HG02885 (cell line): ENCODE measurements at regions not wholly inside any gene's neighbourhood (a gene's known extent, or its start where the extent isn't known, plus 50 kb on each side); places are given as distances from the start of the nearest gene placed in this dataset.
"Not testable (repeated sequence)": the region's sequence is repeated elsewhere in the genome, so short reads cannot be mapped to it uniquely, and the experiment has no call there.

Experiments used
- ATAC-seq: cut with Tn5 transposase; IDR thresholded peaks from one replicate; pipeline ENCODE4 v1.9.1; 2021; ENCODE audit warnings: mild to moderate bottlenecking; ENCODE audit not compliant: unreplicated experiment, poor library complexity

DNA sequence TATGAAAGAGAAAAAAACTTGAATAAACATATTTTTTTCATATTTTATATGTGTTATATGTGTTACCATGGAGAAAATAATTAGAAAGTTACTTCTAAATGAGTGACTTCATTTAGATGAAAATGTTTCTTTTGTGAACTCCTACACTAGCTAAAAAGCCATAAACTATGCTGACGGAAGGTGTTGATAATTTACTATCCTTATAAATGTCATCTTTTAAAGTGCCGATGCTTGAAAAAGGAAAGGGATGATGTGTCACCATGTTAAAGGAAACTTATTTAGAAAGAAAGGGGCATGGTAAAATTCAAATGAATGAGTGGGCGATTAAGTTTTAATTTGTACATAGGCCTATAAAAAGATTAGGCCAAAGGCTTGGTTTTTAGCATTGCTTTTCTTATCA is 133.8 kb downstream of the SPRY1 start:
- no peak for ATAC-seq

DNA sequence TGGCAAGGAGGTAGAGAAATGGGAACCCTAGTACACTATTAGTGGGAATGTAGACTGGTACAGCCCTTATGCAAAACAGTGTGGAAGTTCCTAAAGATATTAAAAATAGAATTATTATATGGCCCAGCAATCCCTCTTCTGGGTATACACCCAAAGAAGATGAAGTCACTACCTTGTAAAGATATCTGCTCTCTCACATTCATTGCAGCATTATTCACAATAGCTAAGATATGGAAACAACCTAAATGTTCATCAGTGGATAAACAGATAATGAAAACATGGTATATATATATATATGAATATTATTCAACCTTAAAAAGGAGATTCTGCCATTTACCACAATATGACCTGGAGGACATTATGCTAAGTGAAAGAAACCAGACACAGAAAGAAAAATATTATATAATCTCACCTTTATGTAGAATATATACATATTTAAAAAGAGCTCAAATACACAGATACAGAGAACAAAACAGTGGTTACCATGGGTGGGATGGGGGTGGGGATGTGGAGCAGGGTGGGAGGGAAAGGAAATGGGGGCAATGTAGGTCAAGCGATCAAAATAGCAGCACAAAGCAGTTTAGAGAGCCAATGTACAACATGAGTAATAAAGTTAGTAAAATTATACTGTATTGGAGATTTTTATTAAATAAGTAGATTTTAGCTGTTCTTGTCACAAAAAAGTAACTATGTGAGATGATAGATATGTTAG is 138.6 kb downstream of the SPRY1 start:
- ATAC-seq: no peak

DNA sequence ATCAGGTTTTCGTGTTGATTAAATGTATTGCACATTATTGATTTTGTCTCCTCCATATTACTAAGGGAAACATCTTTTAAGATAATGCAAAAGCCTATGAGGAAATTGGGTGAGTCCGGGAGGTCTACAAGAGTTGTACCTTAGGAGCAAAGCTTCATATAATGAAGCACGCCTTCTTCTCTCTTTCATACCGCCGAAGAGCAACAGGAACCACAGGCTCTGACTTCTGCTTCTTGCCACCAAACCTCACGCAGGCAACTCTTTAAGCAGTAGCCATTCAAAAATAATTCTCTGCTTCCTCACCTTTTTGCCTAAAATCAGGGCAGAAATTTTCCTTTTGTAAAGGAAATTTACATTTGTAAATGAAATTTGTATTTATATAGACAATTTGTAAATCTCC is 139.6 kb downstream of the SPRY1 start:
- ATAC-seq: no peak

DNA sequence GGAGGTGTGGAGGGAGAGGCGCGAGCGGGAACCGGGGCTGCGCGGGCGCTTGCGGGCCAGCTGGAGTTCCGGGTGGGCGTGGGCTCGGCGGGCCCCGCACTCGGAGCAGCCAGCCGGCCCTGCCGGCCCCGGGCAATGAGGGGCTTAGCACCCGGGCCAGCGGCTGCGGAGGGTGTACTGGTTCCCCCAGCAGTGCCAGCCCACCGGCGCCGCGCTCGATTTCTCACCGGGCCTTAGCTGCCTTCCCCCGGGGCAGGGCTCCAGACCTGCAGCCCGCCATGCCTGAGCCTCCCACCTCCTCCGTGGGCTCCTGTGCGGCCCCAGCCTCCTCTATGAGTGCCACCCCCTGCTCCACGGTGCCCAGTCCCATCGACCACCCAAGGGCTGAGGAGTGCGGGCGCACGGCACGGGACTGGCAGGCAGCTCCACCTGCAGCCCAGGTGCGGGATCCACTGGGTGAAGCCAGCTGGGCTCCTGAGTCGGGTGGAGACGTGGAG is 141.4 kb downstream of the SPRY1 start:
- ATAC-seq: not testable (repeated sequence)

DNA sequence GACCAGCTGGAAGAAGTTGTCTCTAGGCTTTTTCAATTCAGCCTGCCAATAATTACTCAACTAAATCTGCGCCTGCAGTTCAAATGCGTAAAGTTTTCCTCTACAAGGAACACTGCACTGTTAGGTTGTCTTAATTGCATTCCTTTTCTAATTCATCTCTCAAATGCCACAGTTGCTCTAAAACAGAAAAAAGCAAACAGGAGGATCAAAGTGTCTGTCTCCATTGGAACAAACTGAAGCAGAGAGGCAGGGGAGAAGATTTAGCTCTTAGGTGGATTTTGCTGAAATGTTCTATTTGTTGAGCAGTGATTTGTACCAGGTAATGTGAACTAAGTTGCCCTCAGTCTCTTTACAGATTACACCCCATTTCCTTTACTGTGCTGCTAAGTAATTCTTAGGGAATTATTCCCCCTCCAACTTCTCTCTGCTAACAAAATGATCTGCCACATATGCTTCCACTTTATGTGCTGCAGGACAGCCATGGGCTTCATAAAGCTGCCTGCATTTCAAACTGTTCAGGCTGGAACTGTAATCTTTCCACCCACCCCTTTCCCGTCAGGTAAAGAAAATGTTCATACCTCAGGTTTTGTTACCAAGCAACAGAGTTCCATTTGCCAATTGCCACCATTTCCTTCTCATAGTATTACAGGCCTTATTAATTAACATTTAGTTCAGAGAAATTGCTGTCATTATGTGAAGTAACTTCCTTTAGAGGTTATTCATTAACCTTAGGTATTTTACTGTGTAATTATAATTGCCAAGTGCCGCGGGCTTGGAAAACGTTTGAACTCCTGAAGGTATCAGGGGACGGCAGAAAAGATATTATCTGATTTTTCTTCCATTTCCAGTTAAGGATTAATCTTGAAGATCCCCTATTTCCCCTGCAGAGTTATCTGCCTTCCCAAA is 149.3 kb downstream of the SPRY1 start:
- ATAC-seq: no peak

DNA sequence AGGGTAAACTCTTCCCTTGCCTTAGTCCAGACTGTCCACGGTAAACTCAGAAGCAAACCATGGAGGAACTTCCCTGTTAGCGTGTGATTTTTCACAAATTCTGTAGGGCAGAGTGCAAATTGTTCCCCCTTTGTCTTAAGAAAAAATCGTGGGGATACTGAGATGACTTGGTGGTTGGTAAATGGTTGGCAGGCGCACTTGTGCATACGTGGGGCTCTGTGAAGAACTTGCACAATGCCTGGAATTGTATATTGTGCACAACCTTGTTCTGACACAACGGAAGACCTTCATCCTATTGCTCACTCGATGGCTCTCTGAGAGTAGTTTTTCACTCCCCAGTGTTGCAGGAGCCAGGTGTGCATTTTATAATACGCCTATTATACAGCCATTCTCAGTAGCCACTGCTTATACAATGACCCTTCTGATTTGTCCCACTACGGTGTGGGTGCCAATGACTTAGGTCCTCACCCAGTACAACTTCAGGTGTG is 150.0 kb downstream of the SPRY1 start:
- no peak for ATAC-seq

DNA sequence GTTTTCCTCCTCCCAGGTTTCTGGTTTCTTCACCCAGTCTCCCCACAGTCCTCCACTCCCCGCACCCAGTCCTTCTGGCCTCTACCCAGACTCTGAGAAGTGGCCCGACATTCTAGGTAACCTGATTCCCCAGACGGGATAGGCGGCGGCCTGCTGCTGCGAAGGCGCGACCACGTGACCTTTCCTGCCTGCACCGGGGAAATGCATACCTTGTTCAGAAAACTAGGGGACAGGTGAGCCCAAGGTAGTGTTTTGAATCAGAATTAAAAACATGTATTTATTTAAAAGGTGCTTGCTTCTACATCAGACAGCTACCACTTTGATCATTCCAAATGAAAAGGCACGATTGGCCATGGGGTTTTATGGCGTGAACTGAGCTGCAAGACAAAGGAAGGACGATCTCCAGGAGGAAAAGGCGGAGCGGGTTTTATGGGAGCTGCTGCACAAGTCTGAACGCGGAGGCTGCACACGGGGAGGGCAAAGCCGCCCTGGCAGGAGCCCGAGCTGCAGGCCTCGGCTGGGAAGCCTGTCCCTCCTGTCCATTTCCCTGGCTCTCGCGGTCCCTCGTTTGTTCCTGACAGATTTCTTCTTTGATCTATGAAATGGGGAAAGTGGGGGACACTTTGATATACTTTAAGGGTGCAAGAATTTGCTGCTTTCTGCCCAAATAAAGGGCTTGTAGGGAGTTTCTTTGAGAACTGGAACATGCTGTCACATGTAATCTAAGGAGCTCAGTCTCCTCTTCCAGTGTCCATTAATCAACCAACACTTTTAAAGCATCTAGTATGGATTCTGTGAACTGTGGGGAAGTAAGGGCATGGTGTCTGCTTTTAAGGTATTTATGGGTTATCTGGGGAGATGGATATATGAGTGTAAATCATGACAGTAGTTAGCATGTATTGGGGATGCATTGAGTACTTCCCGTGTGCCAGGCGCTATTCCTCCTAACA is 150.9 kb downstream of the SPRY1 start:
- no peak for ATAC-seq

DNA sequence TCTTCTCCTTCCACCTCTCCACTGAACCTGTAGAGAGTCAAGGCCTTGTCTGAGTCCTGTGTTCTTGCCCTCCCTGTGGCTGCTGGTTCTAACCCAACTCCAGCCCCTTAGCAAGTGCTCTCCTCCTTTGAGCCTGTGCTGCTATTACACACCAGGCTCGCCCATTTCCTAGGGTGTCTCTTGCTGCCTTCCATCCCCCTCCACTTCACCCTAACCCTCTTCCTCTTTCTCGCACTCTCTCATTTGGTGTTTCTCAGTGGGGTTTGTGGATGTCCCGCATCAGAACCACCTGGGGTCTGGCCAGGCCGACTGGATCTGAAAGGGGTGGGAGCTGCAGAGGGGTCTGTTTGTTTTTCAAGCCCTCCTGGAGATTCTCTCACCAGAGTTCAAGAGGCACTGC is 156.7 kb downstream of the SPRY1 start:
- ATAC-seq: no peak

DNA sequence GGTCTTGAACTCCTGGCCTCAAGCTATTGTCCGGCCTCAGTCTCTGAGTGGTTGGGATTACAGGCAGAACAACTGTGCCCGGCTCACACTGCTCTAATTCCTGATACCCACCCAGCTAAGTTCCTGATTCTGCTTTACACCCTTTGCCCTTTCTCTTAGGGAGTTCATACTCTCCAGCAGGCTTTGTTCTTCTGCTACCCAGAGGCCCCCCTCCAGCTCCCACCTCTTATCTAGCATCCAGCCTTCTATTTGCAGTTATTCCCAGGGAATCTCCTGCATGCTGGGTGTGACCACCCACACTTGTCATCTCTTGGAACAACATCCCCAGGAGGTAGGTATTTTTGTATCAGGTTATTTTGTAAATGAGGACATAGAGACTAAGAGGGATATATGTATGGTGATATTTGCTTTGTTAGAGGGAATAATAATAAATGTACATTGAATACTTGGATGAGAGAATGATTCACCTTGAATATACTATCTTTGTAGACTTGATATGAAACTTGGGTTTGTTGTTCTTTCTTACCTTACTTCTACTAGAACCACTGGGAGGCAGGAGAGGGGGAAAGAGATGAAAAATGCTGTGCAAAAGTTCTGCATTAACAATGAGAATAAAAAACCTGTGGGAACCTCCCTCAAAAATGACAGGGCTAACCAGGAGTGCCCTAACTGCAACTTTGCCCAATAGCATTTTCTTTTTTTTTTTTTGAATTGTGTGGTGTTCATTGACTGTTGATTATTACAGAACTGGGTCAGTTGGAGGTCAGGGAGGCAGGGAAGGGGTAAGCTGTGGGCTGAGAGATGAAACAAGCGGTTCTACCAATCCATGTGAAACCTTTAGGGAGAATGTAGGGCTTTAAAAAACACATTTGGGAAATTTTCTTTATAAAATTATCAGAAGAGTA is 157.4 kb downstream of the SPRY1 start:
- ATAC-seq: no peak

DNA sequence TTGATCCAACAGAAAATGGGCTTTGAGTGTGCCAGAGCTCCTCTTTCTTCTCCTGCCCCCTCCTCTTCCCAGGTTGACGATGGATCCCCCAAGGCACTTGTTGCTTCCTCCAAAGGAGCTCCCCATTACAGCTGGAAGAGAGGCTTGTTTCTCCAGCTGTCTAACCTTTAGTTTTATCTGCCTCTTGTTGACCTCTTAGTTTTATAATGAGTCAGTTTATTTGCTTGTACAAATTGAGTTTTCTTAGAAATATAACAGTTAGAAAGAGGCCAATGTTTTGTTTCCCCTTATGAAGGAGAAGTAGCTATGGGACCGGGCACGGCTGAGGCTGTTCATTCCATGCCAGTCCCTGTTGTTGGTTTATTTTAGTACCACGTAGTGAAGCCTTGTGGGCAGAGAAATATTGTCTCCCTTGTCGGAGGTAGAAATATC is 158.2 kb downstream of the SPRY1 start:
- no peak for ATAC-seq

DNA sequence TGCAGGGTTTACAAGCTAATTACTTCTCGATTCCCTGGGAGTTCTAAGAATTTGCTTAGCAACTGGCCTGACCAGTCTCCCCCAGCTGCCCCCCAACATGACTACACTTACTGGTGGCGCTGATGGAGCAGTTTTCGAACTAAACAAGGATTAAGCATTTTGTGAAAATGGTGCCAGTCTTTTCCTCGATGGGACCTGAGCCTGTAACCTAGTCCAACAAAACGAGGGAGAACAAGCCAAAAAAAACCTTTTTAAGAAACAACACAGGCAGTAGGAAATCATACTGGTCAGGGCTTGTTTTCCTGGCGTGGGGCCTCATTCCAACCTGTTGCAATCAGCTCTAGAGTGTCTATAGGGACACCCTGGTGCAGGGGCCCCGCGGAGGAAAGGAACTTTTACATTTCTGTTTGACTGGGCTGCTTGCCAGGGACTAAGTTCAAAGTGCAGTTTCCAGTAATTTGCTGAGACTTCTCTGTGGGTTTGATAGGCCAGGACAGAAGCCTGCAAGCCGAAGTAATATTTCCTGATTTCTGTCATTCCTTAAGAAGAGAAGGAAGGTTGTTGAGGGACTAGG is 158.7 kb downstream of the SPRY1 start:
- ATAC-seq: no peak

DNA sequence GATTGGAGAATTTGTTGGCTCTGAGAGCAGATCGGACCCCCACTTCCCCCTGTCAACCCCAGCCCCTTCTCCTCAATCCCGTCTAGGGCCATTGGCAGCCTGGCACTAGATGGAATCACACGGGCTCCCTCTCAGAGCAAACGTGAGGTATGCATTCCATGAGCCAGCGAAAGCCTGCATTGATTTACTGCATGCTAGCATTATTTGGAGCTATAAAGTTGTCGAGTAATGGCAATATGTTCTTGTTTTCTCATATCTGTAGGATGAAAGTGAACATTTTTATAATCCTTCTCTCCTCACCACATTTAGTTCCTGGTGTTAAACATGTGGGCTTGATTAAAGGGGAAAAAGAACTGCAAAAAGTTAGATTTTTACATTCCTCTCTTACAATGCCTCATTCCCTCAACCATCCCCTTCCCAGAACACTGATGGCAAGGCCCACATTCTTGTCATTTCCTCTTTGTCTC is 159.2 kb downstream of the SPRY1 start:
- ATAC-seq: no peak

DNA sequence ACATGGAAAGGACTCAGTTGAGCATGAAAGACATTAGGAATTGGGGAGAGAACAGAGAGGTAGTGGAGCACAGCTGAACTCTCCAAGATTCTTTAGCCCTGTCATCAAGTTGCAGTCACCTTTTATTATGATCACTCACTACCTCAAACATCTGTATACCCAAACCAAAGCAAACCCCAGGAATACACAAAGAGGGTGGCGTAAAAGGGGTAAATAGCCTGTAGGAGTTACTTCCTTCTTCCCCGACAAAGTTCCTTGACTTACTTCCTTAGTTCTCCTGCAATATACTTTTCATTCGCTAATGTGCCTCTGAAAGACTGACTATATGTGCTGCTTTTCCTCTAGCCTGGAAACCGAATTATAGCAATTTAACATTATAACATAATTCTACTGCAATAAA is 159.9 kb downstream of the SPRY1 start:
- ATAC-seq: no peak

DNA sequence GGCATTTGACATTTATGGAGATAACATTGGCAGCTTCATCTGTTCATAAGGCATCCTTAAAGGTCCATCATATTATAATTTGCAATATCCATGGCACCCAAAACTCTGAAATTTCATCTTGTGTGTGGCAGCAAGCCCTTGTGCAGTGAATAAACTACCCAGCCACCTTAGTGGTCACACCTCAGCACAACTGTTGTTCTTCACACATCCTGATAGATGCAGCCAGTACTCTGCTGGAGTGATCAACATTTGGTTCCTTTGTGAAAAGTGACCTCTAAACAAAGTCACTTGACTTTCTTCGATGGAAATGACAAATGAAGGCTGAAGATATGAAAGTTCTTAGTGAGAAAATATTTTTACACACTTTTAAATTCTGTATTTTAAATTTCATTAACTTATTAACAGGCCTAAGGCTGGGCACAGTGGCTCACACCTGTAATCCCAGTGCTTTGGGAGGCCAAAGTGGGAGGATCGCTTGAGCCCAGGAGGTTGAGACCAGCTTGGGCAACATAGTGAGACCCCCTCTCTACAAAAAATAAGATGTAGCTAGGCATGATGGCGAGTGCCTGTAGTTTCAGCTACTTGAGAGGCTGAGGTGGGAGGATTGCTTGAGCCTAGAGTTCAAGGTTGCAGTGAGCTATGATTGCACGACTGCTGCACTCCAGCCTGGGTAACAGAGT is 161.4 kb downstream of the SPRY1 start:
- ATAC-seq: no peak

DNA sequence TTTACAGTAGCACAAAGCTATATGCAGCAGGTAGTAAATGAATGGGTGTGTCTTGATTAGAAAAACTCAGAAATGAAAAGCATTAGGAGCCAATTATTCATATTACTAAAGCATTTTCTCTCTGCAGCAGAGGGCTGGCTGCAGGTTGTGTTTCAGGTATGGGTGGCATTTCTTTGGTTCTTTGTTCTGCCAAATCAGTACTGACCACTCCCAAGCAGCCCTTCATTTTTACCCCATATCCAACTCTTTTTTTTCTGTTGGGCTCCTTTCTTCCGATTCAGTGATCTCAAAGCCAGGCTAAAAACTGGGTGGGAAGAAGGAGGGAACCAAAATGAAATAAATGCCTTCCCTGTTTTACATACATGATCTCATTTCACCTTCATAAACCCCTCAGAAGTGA is 162.3 kb downstream of the SPRY1 start:
- no peak for ATAC-seq

DNA sequence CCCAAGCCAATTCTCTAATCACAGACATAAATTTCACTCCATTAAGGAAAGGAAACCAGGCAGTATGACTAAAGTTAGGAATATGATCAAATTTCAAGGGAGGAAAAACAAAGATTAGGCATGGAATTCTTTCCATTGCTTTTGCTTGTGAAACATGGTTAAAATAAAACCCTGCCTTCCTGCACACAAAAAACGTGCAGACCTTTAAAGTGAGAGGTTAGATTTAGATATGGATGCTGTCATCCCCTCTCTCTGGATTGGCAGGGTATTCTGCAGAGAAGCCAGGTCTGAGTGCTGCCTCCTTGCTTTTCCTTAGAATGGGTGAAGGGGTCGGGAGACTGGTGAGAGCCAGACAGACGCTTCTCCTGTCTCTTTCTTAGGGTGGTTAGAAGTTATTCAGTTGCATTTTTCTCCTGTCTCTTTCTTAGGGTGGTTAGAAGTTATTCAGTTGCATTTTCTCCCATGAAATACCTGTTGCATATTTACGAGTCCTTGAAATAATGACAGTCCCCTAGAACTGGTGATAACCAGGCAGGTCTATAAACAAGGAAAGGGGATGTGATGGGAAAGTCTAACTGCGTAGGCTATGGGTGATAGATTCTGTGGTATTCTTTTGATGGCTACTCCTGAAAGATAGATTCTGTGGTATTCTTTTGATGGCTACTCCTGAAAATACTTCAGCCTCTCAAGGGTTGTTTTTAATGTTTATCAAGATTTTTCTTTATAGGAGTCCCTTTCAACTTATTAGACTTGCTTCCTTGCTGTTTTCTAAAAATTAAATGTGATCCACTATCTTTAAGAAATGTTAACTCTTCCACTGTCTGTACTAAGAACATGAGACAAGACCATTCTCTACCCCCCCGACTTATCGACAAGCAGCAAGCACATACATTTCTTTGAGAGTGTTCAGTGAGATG is 163.6 kb downstream of the SPRY1 start:
- ATAC-seq: no peak

DNA sequence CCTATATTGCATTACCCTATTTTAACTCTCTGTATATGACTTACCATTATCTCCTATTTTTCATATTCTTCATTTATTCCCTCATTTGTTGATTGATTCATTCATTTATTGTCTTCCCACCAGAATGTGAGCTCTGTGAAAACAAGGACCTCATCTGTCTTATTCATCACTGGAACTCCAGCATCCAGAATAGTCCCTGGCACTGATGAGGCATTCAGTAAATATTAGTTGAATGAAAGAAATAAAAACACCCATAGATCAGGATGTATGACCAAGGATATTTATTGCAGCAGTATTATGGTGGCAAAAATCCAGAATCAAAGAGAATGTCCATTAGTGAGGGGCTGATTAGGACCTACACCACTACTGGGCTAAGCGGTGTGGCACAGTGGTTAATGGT is 164.9 kb downstream of the SPRY1 start:
- ATAC-seq: no peak
